ENCODE measurements at regions not wholly inside any gene's neighbourhood (a gene's known extent, or its start where the extent isn't known, plus 50 kb on each side); places are given as distances from the start of the nearest gene placed in this dataset.

DNA sequence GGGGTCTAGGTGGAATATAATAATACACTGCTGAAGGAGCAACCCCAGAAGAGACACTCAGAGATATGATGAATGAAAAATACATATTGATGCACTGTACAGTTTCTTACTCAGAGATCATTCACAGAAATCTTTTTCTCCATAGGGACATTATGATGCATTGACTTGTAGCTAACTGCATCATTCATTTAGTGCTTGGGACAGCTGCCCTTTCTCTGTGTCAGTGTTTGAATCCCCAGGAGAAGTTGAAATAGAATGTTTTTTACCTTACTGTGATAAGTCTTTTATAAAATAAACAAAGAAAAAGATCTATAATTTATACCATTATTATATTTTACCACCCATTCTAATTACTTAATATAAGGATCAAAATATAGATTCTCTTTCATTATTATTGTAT is 91.7 kb upstream of the DSEL start:
- Histone ChIP-seq H3K9ac (no peak overlapping the region), H2AFZ (replicated peaks) (no peak overlapping the region), H3K79me2 (ENCODE audit: low read depth) (no peaks in the 10 kb centered on the region), H3K27ac (no peak overlapping the region), H3K9me3 (ENCODE audit: low read depth) (no peaks in the 10 kb centered on the region), H3K4me3 (no peak overlapping the region), H3F3A (ENCODE audit: low read depth) (no peaks in the 10 kb centered on the region), H3K36me3 (no peaks in the 10 kb centered on the region), H4K20me1 (ENCODE audit: low read depth) (no peaks in the 10 kb centered on the region), H3K27me3 (no peaks in the 10 kb centered on the region), H3K4me2 (no peak overlapping the region), H3K4me1 (no peaks in the 10 kb centered on the region)
- Mint-ChIP-seq H3K4me3 (no peak overlapping the region), H3K27ac (no peak overlapping the region), H3K27me3 (ENCODE audit: insufficient read depth, low read depth) (no peaks in the 10 kb centered on the region), H3K9me3 (peaks cover 10% of the 10 kb centered on the region), H3K4me1 (no peaks in the 10 kb centered on the region), H3K36me3 (peaks cover 1% of the 10 kb centered on the region)
- no peak for TF ChIP-seq EZH2phosphoT487 (IDR thresholded peaks at IDR 0.05)
- TF ChIP-seq, protein P1, sequence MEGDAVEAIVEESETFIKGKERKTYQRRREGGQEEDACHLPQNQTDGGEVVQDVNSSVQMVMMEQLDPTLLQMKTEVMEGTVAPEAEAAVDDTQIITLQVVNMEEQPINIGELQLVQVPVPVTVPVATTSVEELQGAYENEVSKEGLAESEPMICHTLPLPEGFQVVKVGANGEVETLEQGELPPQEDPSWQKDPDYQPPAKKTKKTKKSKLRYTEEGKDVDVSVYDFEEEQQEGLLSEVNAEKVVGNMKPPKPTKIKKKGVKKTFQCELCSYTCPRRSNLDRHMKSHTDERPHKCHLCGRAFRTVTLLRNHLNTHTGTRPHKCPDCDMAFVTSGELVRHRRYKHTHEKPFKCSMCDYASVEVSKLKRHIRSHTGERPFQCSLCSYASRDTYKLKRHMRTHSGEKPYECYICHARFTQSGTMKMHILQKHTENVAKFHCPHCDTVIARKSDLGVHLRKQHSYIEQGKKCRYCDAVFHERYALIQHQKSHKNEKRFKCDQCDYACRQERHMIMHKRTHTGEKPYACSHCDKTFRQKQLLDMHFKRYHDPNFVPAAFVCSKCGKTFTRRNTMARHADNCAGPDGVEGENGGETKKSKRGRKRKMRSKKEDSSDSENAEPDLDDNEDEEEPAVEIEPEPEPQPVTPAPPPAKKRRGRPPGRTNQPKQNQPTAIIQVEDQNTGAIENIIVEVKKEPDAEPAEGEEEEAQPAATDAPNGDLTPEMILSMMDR (IDR thresholded peaks at IDR 0.05) = no peak
- no peak for TF ChIP-seq EZH2 (IDR thresholded peaks at IDR 0.05)
- DNase-seq (ENCODE audit: low spot score) = no peak

DNA sequence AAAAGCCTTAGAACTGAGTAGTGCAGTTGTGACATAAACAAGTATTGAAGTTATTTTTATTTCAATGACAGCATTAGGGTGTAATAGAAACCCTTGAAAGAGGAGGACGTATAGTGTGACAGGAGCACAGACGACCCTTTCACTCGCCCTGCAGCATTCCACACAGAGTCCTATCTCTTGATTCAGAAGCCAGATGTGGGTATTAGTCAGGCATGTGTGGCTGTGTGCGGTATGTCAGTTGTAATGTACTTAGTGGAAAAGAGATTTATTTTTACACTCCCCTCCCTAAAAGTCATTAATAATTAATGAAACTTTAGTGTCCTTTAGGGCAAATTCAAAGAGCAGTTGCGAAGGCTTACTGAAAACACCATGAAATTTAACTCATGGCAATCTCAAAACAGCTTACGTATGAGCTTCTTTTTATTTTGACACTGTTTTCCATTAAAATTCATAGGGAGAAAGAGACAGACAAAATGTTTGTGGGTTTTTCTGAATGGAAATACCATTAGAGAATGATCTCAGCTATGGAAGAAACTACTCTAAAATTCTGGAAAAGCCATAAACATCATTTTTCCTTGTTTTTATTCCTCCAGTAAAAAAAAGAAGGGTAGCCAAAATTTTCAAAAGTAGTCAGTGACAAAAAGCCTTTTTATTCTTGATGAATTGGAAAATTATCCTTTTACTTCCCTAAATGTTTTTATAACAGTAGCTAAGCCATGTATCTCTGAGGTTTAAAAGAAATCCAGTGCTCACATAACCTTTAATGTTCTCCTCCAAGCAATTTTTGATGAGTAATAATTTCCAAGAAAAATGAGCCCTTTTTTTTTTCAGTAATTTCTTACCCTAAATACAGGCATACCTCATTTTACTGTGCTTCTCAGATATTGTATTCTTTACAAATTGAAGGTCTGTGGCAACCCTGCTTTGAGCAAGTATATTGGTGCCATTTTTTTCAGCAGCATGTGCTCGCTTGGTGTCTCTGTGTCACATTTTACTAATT is 84.0 kb upstream of the DSEL start:
- Histone ChIP-seq H3K4me3 (no peak overlapping the region), H3K27me3 (no peaks in the 10 kb centered on the region), H4K20me1 (ENCODE audit: low read depth) (no peaks in the 10 kb centered on the region), H3K4me1 (no peaks in the 10 kb centered on the region), H3F3A (ENCODE audit: low read depth) (no peaks in the 10 kb centered on the region), H3K36me3 (no peaks in the 10 kb centered on the region), H3K27ac (no peak overlapping the region), H3K79me2 (ENCODE audit: low read depth) (no peaks in the 10 kb centered on the region), H2AFZ (replicated peaks) (no peak overlapping the region), H3K9ac (no peak overlapping the region), H3K4me2 (no peak overlapping the region), H3K9me3 (ENCODE audit: low read depth) (no peaks in the 10 kb centered on the region)
- TF ChIP-seq, protein P1 (IDR thresholded peaks at IDR 0.05) = no peak
- DNase-seq (ENCODE audit: low spot score) = no peak
- Mint-ChIP-seq H3K27me3 (ENCODE audit: insufficient read depth, low read depth) (peaks cover 3% of the 10 kb centered on the region), H3K4me3 (no peak overlapping the region), H3K36me3 (peaks cover 2% of the 10 kb centered on the region), H3K27ac (no peak overlapping the region), H3K4me1 (peaks cover 4% of the 10 kb centered on the region), H3K9me3 (peaks cover 23% of the 10 kb centered on the region)

DNA sequence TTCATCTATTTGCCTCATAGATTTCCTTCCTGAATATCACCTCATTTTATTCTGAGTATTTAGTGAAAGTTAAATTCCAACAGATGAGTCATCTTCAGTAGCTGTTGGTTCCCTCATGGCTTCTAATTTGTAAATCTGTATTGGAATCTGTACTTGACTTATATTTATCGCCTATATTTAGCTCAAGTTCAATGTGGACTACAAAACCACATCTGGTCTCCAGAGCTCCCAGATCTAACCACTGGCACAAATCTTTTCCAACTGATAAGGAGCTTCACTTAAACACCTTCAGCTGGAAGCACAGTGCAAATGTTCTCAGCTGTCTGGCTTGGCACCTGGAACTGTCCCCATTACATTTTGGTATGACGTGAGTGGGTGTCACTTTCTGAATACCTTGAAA is 82.8 kb upstream of the DSEL start:
- Mint-ChIP-seq H3K36me3 (peaks cover 2% of the 10 kb centered on the region), H3K27ac (no peak overlapping the region), H3K27me3 (ENCODE audit: insufficient read depth, low read depth) (peaks cover 3% of the 10 kb centered on the region), H3K4me3 (no peak overlapping the region), H3K9me3 (peaks cover 26% of the 10 kb centered on the region), H3K4me1 (peaks cover 4% of the 10 kb centered on the region)
- H3K79me2 ChIP-seq (ENCODE audit: low read depth) = no peaks in the 10 kb centered on the region
- H3K9me3 ChIP-seq (ENCODE audit: low read depth) = peaks cover 6% of the 10 kb centered on the region
- H3K4me2 ChIP-seq = no peak overlapping the region
- no peak overlapping the region for H3K4me3 ChIP-seq
- H3K9ac ChIP-seq = no peak overlapping the region
- H3K36me3 ChIP-seq = no peaks in the 10 kb centered on the region
- no peak overlapping the region for H3K27ac ChIP-seq
- TF ChIP-seq EZH2phosphoT487 (IDR thresholded peaks at IDR 0.05) (no peak), EZH2 (IDR thresholded peaks at IDR 0.05) (no peak)
- TF ChIP-seq, protein P1 (IDR thresholded peaks at IDR 0.05) = no peak
- H3F3A ChIP-seq (ENCODE audit: low read depth) = no peaks in the 10 kb centered on the region
- H2AFZ ChIP-seq (replicated peaks) = no peak overlapping the region
- no peaks in the 10 kb centered on the region for H3K4me1 ChIP-seq
- H4K20me1 ChIP-seq (ENCODE audit: low read depth) = no peaks in the 10 kb centered on the region
- DNase-seq (ENCODE audit: low spot score) = no peak
- no peaks in the 10 kb centered on the region for H3K27me3 ChIP-seq
